ENCODE measurements at regions not wholly inside any gene's neighbourhood (a gene's known extent, or its start where the extent isn't known, plus 50 kb on each side); places are given as distances from the start of the nearest gene placed in this dataset.
A peak's percentile ranks its signal among the peaks of the same experiment; 100 is the strongest.

DNA sequence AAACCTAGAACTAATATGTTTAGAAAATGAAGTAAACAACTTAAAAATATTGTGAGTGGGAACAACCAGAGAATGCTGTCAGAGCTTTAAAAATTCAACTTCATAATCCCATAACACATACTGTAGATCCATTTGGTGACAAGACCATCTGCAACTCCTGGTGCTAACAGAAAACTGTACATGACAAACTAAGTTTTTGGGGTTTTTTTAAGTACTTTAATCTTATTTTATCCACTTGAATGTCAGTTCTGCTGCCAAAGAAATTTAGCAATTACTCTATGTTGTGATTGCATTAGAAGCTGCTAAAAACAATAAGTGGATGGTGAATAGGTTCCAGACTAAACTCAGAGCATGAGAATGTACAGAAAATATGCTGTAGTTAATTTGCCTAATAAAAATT lies 345.4 kb downstream of the COL12A1 start:
- no peak for DNase-seq (ENCODE audit: insufficient read length, low spot score, missing footprints)
- Histone ChIP-seq H3K79me2 (ENCODE audit: insufficient read depth, low read length) (no peaks in the 10 kb centered on the region), H3K9me3 (ENCODE audit: low read depth, low read length) (no peaks in the 10 kb centered on the region), H2AFZ (ENCODE audit: low read length) (no peak overlapping the region), H3K27me3 (ENCODE audit: insufficient read depth, low read length) (no peaks in the 10 kb centered on the region), H3K4me2 (ENCODE audit: insufficient read depth, low read length) (no peak overlapping the region), H3K4me3 (ENCODE audit: insufficient read depth, low read length) (no peak overlapping the region), H4K20me1 (ENCODE audit: insufficient read depth, low read length) (no peaks in the 10 kb centered on the region), H3K36me3 (ENCODE audit: insufficient read depth, low read length) (no peaks in the 10 kb centered on the region), H3K27ac (ENCODE audit: low read depth, low read length) (no peak overlapping the region), H3K4me1 (ENCODE audit: insufficient read depth, low read length) (no peaks in the 10 kb centered on the region)
- TF ChIP-seq, protein P1, sequence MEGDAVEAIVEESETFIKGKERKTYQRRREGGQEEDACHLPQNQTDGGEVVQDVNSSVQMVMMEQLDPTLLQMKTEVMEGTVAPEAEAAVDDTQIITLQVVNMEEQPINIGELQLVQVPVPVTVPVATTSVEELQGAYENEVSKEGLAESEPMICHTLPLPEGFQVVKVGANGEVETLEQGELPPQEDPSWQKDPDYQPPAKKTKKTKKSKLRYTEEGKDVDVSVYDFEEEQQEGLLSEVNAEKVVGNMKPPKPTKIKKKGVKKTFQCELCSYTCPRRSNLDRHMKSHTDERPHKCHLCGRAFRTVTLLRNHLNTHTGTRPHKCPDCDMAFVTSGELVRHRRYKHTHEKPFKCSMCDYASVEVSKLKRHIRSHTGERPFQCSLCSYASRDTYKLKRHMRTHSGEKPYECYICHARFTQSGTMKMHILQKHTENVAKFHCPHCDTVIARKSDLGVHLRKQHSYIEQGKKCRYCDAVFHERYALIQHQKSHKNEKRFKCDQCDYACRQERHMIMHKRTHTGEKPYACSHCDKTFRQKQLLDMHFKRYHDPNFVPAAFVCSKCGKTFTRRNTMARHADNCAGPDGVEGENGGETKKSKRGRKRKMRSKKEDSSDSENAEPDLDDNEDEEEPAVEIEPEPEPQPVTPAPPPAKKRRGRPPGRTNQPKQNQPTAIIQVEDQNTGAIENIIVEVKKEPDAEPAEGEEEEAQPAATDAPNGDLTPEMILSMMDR (IDR thresholded peaks at IDR 0.05; ENCODE audit: extremely low read depth, low read depth, low read length), result no peak

DNA sequence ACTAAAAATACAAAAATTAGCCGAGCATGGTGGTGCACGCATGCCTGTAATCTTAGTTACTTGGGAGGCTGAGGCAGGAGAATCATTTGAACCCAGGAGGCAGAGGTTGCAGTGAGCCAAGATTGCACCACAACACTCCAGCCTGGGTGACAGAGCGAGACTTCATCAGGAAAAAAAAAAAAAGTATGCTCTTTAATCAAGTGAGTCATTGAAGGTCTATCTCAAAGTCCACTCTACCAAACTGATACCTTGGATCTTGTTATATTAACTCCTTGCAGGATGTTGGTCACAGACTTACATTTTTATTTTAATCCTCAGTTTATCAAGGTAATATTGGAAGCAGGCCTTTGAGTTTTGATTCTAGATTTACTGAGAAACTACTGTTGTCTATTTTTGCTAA lies 348.7 kb downstream of the COL12A1 start:
- H3K4me1 ChIP-seq (ENCODE audit: insufficient read depth, low read length), result no peaks in the 10 kb centered on the region
- H3K79me2 ChIP-seq (ENCODE audit: insufficient read depth, low read length), result no peaks in the 10 kb centered on the region
- H3K36me3 ChIP-seq (ENCODE audit: insufficient read depth, low read length), result no peaks in the 10 kb centered on the region
- H3K9me3 ChIP-seq (ENCODE audit: low read depth, low read length), result no peaks in the 10 kb centered on the region
- H3K27ac ChIP-seq (ENCODE audit: low read depth, low read length), result no peak overlapping the region
- H3K4me3 ChIP-seq (ENCODE audit: insufficient read depth, low read length), result no peak overlapping the region
- TF ChIP-seq, protein P1 (IDR thresholded peaks at IDR 0.05; ENCODE audit: extremely low read depth, low read depth, low read length), result no peak
- DNase-seq (ENCODE audit: insufficient read length, low spot score, missing footprints), result no peak
- H2AFZ ChIP-seq (ENCODE audit: low read length), result no peak overlapping the region
- no peaks in the 10 kb centered on the region for H3K27me3 ChIP-seq (ENCODE audit: insufficient read depth, low read length)
- no peaks in the 10 kb centered on the region for H4K20me1 ChIP-seq (ENCODE audit: insufficient read depth, low read length)
- no peak overlapping the region for H3K4me2 ChIP-seq (ENCODE audit: insufficient read depth, low read length)

DNA sequence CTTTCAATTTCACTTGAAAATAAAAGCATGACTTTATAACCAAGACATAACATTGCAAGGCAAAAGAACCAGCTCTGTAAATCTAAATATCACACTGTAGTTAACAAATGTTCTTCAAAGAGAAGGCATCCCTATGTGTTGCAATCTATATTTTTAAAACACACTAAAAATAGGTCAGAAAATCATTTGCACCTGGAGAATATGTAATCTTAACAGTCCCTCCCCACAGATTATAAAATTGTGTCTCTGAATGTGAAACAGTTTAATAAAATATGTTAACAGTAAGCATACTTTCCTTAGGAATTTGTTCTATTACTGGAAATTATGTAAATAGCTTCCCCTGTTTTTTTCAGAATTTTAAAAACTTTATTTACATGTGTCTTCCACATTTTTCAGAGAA lies 351.9 kb downstream of the COL12A1 start:
- H3K27me3 ChIP-seq (ENCODE audit: insufficient read depth, low read length), result no peaks in the 10 kb centered on the region
- no peak for DNase-seq (ENCODE audit: insufficient read length, low spot score, missing footprints)
- no peaks in the 10 kb centered on the region for H4K20me1 ChIP-seq (ENCODE audit: insufficient read depth, low read length)
- H3K4me3 ChIP-seq (ENCODE audit: insufficient read depth, low read length), result no peak overlapping the region
- H3K27ac ChIP-seq (ENCODE audit: low read depth, low read length), result no peak overlapping the region
- no peaks in the 10 kb centered on the region for H3K36me3 ChIP-seq (ENCODE audit: insufficient read depth, low read length)
- TF ChIP-seq, protein P1 (IDR thresholded peaks at IDR 0.05; ENCODE audit: extremely low read depth, low read depth, low read length), result no peak
- no peaks in the 10 kb centered on the region for H3K4me1 ChIP-seq (ENCODE audit: insufficient read depth, low read length)
- no peak overlapping the region for H2AFZ ChIP-seq (ENCODE audit: low read length)
- no peaks in the 10 kb centered on the region for H3K79me2 ChIP-seq (ENCODE audit: insufficient read depth, low read length)
- H3K9me3 ChIP-seq (ENCODE audit: low read depth, low read length), result no peaks in the 10 kb centered on the region
- no peak overlapping the region for H3K4me2 ChIP-seq (ENCODE audit: insufficient read depth, low read length)

DNA sequence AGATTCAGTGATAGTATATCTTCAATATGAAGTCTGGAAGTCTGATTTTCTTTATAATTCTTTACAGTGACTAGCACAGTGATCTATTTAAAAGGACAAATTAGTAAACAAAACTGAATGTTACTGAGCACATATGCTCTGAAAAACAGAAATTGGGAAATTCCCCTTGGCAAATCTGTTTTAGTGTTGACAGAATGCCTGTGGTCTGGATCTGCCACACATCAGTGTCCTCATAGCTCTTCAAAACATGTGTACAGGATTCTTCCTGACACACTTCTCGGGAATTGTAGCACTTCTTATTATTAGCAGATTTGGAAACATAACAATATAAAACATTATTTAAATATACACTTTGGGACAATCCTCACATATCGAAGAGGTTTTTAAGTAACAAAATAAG lies 354.3 kb downstream of the COL12A1 start:
- H3K4me1 ChIP-seq (ENCODE audit: insufficient read depth, low read length), result no peaks in the 10 kb centered on the region
- no peaks in the 10 kb centered on the region for H3K36me3 ChIP-seq (ENCODE audit: insufficient read depth, low read length)
- H3K4me2 ChIP-seq (ENCODE audit: insufficient read depth, low read length), result no peak overlapping the region
- H3K27me3 ChIP-seq (ENCODE audit: insufficient read depth, low read length), result no peaks in the 10 kb centered on the region
- no peak overlapping the region for H3K4me3 ChIP-seq (ENCODE audit: insufficient read depth, low read length)
- no peaks in the 10 kb centered on the region for H3K79me2 ChIP-seq (ENCODE audit: insufficient read depth, low read length)
- H4K20me1 ChIP-seq (ENCODE audit: insufficient read depth, low read length), result no peaks in the 10 kb centered on the region
- H3K9me3 ChIP-seq (ENCODE audit: low read depth, low read length), result no peaks in the 10 kb centered on the region
- no peak overlapping the region for H3K27ac ChIP-seq (ENCODE audit: low read depth, low read length)
- H2AFZ ChIP-seq (ENCODE audit: low read length), result peak overlapping the region; percentile 27
- TF ChIP-seq, protein P1 (IDR thresholded peaks at IDR 0.05; ENCODE audit: extremely low read depth, low read depth, low read length), result no peak
- DNase-seq (ENCODE audit: insufficient read length, low spot score, missing footprints), result no peak

Measured in osteoblast (primary cell).